ENCODE measurements at regions not wholly inside any gene's neighbourhood (a gene's known extent, or its start where the extent isn't known, plus 50 kb on each side); places are given as distances from the start of the nearest gene placed in this dataset.

GRCh38 chr4:64588507-64588906 is 179.3 kb upstream of the TECRL start:
- Histone ChIP-seq H3K79me2 (ENCODE audit: low read length) (no peaks in the 10 kb centered on the region), H3K4me3 (ENCODE audit: low read length) (no peak overlapping the region), H3K9me2 (replicated peaks; ENCODE audit: low read length) (no peaks in the 10 kb centered on the region), H3K36me3 (ENCODE audit: low read depth, low read length) (no peaks in the 10 kb centered on the region), H3K9me3 (ENCODE audit: low read length) (no peaks in the 10 kb centered on the region), H3K4me2 (ENCODE audit: low read length) (no peak overlapping the region), H3F3A (ENCODE audit: low read length, unreplicated experiment) (no peaks in the 10 kb centered on the region), H3K4me1 (ENCODE audit: insufficient read depth, low read length) (no peaks in the 10 kb centered on the region), H3K9ac (ENCODE audit: low read length) (no peak overlapping the region), H4K20me1 (ENCODE audit: low read length) (no peaks in the 10 kb centered on the region), H2AFZ (ENCODE audit: low read length) (no peak overlapping the region), H3K27ac (ENCODE audit: low read length) (no peak overlapping the region), H3K27me3 (ENCODE audit: low read length) (no peaks in the 10 kb centered on the region)
- BruUV-seq (replicated peaks) = no TSS peak
- ChIA-PET POLR2A (ENCODE audit: unreplicated experiment) (no interaction called here), CTCF (no interaction called here)
- TF ChIP-seq CTCF (conservative IDR thresholded peaks at IDR 0.05; ENCODE audit: low read depth, low read length) = no peak
- TF ChIP-seq EZH2phosphoT487 (IDR thresholded peaks at IDR 0.05; ENCODE audit: borderline replicate concordance, low read length) = no peak
- no peak for TF ChIP-seq EZH2 (IDR thresholded peaks at IDR 0.05; ENCODE audit: low read length, unreplicated experiment)
- ATAC-seq (no peak), DNase-seq (no peak)
- intact Hi-C loops (cut with micrococcal nuclease) = no loop called here

GRCh38 chr4:64584981-64585557 is 175.8 kb upstream of the TECRL start:
- ATAC-seq = no peak
- peak; percentile 57 for DNase-seq
- H3K9me2 ChIP-seq (replicated peaks; ENCODE audit: low read length) = no peaks in the 10 kb centered on the region

More at GRCh38 chr4:64584981-64585557, 175.8 kb upstream of the TECRL start:
- Histone ChIP-seq H3K27ac (ENCODE audit: low read length) (no peak overlapping the region), H3K4me2 (ENCODE audit: low read length) (no peak overlapping the region), H2AFZ (ENCODE audit: low read length) (no peak overlapping the region), H3K79me2 (ENCODE audit: low read length) (no peaks in the 10 kb centered on the region), H3K27me3 (ENCODE audit: low read length) (no peaks in the 10 kb centered on the region), H3K4me3 (ENCODE audit: low read length) (no peak overlapping the region), H4K20me1 (ENCODE audit: low read length) (no peaks in the 10 kb centered on the region), H3F3A (ENCODE audit: low read length, unreplicated experiment) (no peaks in the 10 kb centered on the region), H3K36me3 (ENCODE audit: low read depth, low read length) (no peaks in the 10 kb centered on the region), H3K4me1 (ENCODE audit: insufficient read depth, low read length) (no peaks in the 10 kb centered on the region), H3K9ac (ENCODE audit: low read length) (no peak overlapping the region), H3K9me3 (ENCODE audit: low read length) (no peaks in the 10 kb centered on the region)
- TF ChIP-seq EZH2phosphoT487 (IDR thresholded peaks at IDR 0.05; ENCODE audit: borderline replicate concordance, low read length) = no peak
- peak; percentile 62 for TF ChIP-seq CTCF (conservative IDR thresholded peaks at IDR 0.05; ENCODE audit: low read depth, low read length)
- ChIA-PET CTCF (no interaction called here), POLR2A (ENCODE audit: unreplicated experiment) (no interaction called here)
- no TSS peak for BruUV-seq (replicated peaks)
- intact Hi-C loops (cut with micrococcal nuclease) = loop anchor here (1.0 to 2.0 kb wide), 2 partner anchors 426 to 1057 kb away; no protein-coding TSS in a partner anchor
